ENCODE measurements at regions not wholly inside any gene's neighbourhood (a gene's known extent, or its start where the extent isn't known, plus 50 kb on each side); places are given as distances from the start of the nearest gene placed in this dataset.

DNA sequence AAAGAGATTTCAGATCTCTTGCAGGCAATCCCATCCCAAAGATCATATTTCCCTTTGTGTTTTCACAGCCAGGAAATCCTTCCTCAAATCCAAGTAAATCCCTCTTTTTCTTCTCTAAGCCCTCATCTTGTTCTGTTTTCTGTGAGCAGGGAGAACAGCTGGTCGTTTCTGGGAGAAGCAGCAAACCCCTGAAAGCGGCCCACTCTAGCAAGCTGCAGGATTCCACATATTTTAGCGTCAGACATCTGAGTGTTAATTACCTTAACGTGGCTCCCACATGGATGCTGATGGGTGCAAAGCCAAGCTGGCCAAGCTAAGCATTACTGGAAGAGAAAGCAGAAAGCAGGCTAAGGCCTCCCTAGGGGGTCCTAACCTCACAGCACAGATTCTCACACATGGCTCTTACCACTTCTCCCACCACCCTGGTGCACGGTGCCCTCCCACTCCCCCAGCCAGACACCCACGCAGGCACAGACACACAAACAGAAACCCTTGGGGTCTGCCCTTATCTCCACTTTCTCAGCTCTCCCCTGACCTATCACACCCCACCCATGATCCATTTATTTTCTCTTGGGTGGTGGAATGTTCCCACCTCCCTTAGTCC, 551.0 kb upstream of the AUTS2 start:
- TF ChIP-seq, protein P1, sequence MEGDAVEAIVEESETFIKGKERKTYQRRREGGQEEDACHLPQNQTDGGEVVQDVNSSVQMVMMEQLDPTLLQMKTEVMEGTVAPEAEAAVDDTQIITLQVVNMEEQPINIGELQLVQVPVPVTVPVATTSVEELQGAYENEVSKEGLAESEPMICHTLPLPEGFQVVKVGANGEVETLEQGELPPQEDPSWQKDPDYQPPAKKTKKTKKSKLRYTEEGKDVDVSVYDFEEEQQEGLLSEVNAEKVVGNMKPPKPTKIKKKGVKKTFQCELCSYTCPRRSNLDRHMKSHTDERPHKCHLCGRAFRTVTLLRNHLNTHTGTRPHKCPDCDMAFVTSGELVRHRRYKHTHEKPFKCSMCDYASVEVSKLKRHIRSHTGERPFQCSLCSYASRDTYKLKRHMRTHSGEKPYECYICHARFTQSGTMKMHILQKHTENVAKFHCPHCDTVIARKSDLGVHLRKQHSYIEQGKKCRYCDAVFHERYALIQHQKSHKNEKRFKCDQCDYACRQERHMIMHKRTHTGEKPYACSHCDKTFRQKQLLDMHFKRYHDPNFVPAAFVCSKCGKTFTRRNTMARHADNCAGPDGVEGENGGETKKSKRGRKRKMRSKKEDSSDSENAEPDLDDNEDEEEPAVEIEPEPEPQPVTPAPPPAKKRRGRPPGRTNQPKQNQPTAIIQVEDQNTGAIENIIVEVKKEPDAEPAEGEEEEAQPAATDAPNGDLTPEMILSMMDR (IDR thresholded peaks at IDR 0.05; ENCODE audit: low read depth, low read length, missing control alignments), result no peak
- Histone ChIP-seq H3K27ac (no peak overlapping the region), H3K27me3 (replicated peaks) (no peaks in the 10 kb centered on the region), H3K36me3 (replicated peaks) (no peaks in the 10 kb centered on the region), H3K4me3 (ENCODE audit: low read depth, low read length) (no peak overlapping the region)
- DNase-seq, result no peak
- in situ Hi-C loops (cut with HindIII; ENCODE audit: low pct_ligation_motif_present, low sequenced_read_pairs), result no loop called here

- TF ChIP-seq, protein P1 (IDR thresholded peaks at IDR 0.05; ENCODE audit: low read depth, low read length, missing control alignments), result no peak
- H3K4me3 ChIP-seq (ENCODE audit: low read depth, low read length), result no peak overlapping the region
- no peaks in the 10 kb centered on the region for H3K27me3 ChIP-seq (replicated peaks)
- no peak for DNase-seq
- in situ Hi-C loops (cut with HindIII; ENCODE audit: low pct_ligation_motif_present, low sequenced_read_pairs), result no loop called here
- no peaks in the 10 kb centered on the region for H3K36me3 ChIP-seq (replicated peaks)
- H3K27ac ChIP-seq, result no peak overlapping the region
Observed at GRCh38 chr7:69049326-69049725, 548.9 kb upstream of the AUTS2 start.

DNA sequence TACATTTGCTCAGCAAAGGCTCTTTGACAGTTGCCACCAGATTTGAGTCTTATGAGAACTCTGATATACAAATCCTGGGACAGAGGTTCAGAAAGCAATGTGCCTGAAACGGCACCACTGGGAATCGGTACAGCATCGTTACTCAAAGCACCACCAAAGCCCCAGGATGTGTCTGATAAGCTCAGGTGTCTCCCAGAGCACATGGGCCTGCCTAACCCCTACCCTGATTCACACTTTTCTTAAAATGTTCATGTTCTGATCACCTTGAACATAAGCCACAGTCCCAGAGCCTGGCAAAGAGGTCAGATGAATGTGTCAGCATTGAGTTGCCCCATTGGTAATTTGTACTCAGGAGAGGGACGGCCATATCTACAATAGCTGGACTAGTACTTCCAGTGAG, 545.8 kb upstream of the AUTS2 start:
- in situ Hi-C loops (cut with HindIII; ENCODE audit: low pct_ligation_motif_present, low sequenced_read_pairs), result no loop called here
- no peaks in the 10 kb centered on the region for H3K27me3 ChIP-seq (replicated peaks)
- TF ChIP-seq, protein P1 (IDR thresholded peaks at IDR 0.05; ENCODE audit: low read depth, low read length, missing control alignments), result no peak
- H3K36me3 ChIP-seq (replicated peaks), result no peaks in the 10 kb centered on the region
- DNase-seq, result no peak
- H3K27ac ChIP-seq, result no peak overlapping the region
- H3K4me3 ChIP-seq (ENCODE audit: low read depth, low read length), result no peak overlapping the region

DNA sequence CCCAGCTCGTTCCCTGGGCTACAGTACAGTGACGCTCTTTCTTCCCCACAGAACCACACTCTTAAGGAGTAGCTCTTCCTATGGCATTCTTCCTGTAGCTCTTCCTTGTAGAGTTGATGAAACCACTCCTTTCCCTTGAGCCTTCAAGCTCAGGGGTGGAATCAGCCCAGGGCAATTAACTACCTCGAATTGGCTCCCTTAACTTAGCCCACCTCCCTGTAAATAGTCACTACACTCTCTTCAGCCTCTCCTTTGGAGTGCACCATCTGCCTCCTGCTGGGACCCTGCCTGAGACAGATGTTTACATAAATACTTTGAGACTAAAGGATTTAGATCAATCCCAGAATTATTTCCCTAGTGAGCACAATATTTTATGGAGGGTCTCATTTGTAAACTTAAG, 537.8 kb upstream of the AUTS2 start:
- Histone ChIP-seq H3K27ac (no peak overlapping the region), H3K4me3 (ENCODE audit: low read depth, low read length) (no peak overlapping the region), H3K27me3 (replicated peaks) (no peaks in the 10 kb centered on the region), H3K36me3 (replicated peaks) (no peaks in the 10 kb centered on the region)
- TF ChIP-seq, protein P1 (IDR thresholded peaks at IDR 0.05; ENCODE audit: low read depth, low read length, missing control alignments), result no peak
- in situ Hi-C loops (cut with HindIII; ENCODE audit: low pct_ligation_motif_present, low sequenced_read_pairs), result no loop called here
- DNase-seq, result no peak

DNA sequence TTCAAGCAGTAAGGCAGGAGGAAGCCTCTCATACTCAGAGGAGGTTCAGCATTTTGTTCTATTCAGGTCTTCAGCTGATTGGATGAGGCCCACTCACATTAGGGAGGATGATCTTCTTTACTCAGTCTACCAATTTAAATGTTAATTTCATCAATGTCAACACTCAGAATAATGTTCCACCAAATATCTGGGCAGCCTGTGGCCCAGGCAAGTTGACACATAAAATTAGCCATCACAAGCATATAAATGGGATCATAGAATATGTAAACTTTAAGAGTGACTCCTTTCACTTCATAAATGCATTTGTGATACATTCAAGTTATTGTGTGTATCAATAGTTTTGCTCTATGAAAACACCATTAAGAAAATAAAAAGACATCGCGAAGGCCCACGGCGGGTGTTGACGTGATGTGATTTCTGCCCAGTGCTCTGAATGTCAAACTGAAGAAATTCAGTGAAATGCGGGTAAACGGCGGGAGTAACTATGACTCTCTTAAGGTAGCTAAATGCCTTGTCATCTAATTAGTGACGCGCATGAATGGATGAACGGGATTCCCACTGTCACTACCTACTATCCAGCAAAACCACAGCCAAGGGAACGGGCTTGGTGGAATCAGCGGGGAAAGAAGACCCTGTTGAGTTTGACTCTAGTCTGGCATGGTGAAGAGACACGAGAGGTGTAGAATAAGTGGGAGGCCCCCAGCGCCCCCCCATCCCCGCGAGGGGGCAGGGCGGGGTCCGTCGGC, 536.1 kb upstream of the AUTS2 start:
- Histone ChIP-seq H3K36me3 (replicated peaks) (no peaks in the 10 kb centered on the region), H3K4me3 (ENCODE audit: low read depth, low read length) (no peak overlapping the region), H3K27me3 (replicated peaks) (no peaks in the 10 kb centered on the region), H3K27ac (no peak overlapping the region)
- in situ Hi-C loops (cut with HindIII; ENCODE audit: low pct_ligation_motif_present, low sequenced_read_pairs), result no loop called here
- no peak for DNase-seq
- TF ChIP-seq, protein P1 (IDR thresholded peaks at IDR 0.05; ENCODE audit: low read depth, low read length, missing control alignments), result no peak
